Thoracic aorta (tissue), 2 donors: ENCODE measurements at regions not wholly inside any gene's neighbourhood (a gene's known extent, or its start where the extent isn't known, plus 50 kb on each side); places are given as distances from the start of the nearest gene placed in this dataset.

Experiments used
- ATAC-seq: fragments of 150-250 bp; one replicate; pipeline ENCODE4 v1.8.0; 2017; ENCODE audit warnings: low read depth; ENCODE audit not compliant: insufficient number of reproducible peaks, low FRiP score
- DNase-seq: peaks from one replicate; pipeline ENCODE4 v3.0.0-alpha.2; 2020; ENCODE audit warnings: low spot score
- H3K27ac ChIP-seq, 2 donors: fragments of 200-600 bp; sonication (generic); 1 replicate in 1 of 2; 2 replicates in 1 of 2; pipeline ENCODE4 v1.5.1; 2016; ENCODE audit warnings: mild to moderate bottlenecking in 2 of 2, moderate library complexity in 2 of 2
- H3K27me3 ChIP-seq: fragments of 200-600 bp; sonication (generic); replicated peaks from 2 replicates; pipeline ENCODE4 v1.6.0; 2016; ENCODE audit warnings: mild to moderate bottlenecking; ENCODE audit not compliant: insufficient read depth
- H3K36me3 ChIP-seq: fragments of 200-600 bp; sonication (generic); one replicate; pipeline ENCODE4 v1.5.1; 2016
- H3K4me1 ChIP-seq, 2 donors: fragments of 200-600 bp; sonication (generic); 1 replicate in 1 of 2; 2 replicates in 1 of 2; pipeline versions ENCODE4 v1.5.1 to v1.6.0; 2016; ENCODE audit warnings: low read depth in 2 of 2, mild to moderate bottlenecking in 1 of 2; ENCODE audit not compliant: control insufficient read depth in 1 of 2
- H3K4me3 ChIP-seq: fragments of 200-600 bp; sonication (generic); 2 replicates; pipeline ENCODE4 v1.5.1; 2016; ENCODE audit warnings: mild to moderate bottlenecking
- H3K9me3 ChIP-seq: fragments of 200-600 bp; sonication (generic); 2 replicates; pipeline ENCODE4 v1.5.1; 2016
- CTCF ChIP-seq: fragments of 200-600 bp; sonication (generic); IDR thresholded peaks from one replicate; pipeline ENCODE4 v1.5.1; 2019; ENCODE audit warnings: antibody characterized with exemption

GRCh38 chr5:125203912-125204311, 457.5 kb upstream of the ZNF608 start:
- H3K27ac ChIP-seq: no peak overlapping the region
- no peak overlapping the region for H3K4me3 ChIP-seq
- H3K9me3 ChIP-seq: no peaks in the 10 kb centered on the region
- H3K27me3 ChIP-seq: no peaks in the 10 kb centered on the region
- peaks cover 0 to 6% of the 10 kb centered on the region in 2 donors for H3K4me1 ChIP-seq
- H3K36me3 ChIP-seq: no peaks in the 10 kb centered on the region
- no peak for ATAC-seq
- TF ChIP-seq CTCF: no peak
- no peak for DNase-seq

- no peak overlapping the region for H3K4me3 ChIP-seq
- DNase-seq (no peak), ATAC-seq (no peak)
- no peak for TF ChIP-seq CTCF
- H3K4me1 ChIP-seq: peaks cover 0 to under 1% of the 10 kb centered on the region in 2 donors
- H3K9me3 ChIP-seq: no peaks in the 10 kb centered on the region
- no peak overlapping the region for H3K27ac ChIP-seq
- no peaks in the 10 kb centered on the region for H3K36me3 ChIP-seq
- H3K27me3 ChIP-seq: no peaks in the 10 kb centered on the region
Measured at GRCh38 chr5:125205601-125206225, 459.3 kb upstream of the ZNF608 start.

- Histone ChIP-seq H3K9me3 (no peaks in the 10 kb centered on the region), H3K27me3 (no peaks in the 10 kb centered on the region)
- no peak for ATAC-seq
Measured at GRCh38 chr5:125207856-125208255, 461.4 kb upstream of the ZNF608 start.

GRCh38 chr5:125209650-125210049, 463.2 kb upstream of the ZNF608 start:
- no peak for TF ChIP-seq CTCF
- H3K4me3 ChIP-seq: no peak overlapping the region
- ATAC-seq (no peak), DNase-seq (no peak)
- no peaks in the 10 kb centered on the region for H3K36me3 ChIP-seq
- H3K9me3 ChIP-seq: no peaks in the 10 kb centered on the region
- no peak overlapping the region for H3K27ac ChIP-seq
- H3K4me1 ChIP-seq: no peaks in the 10 kb centered on the region
- H3K27me3 ChIP-seq: no peaks in the 10 kb centered on the region

More at GRCh38 chr5:125207856-125208255, 461.4 kb upstream of the ZNF608 start:
- H3K4me3 ChIP-seq: no peak overlapping the region
- H3K4me1 ChIP-seq: no peaks in the 10 kb centered on the region
- DNase-seq: no peak
- no peak overlapping the region for H3K27ac ChIP-seq
- H3K36me3 ChIP-seq: no peaks in the 10 kb centered on the region
- no peak for TF ChIP-seq CTCF

- no peaks in the 10 kb centered on the region for H3K4me1 ChIP-seq
- no peak overlapping the region for H3K27ac ChIP-seq
- H3K36me3 ChIP-seq: no peaks in the 10 kb centered on the region
- H3K9me3 ChIP-seq: no peaks in the 10 kb centered on the region
- no peak for TF ChIP-seq CTCF
- H3K27me3 ChIP-seq: no peaks in the 10 kb centered on the region
- no peak overlapping the region for H3K4me3 ChIP-seq
- ATAC-seq (no peak), DNase-seq (no peak)
Measured at GRCh38 chr5:125210242-125210947, 464.0 kb upstream of the ZNF608 start.
